ENCODE measurements at regions not wholly inside any gene's neighbourhood (a gene's known extent, or its start where the extent isn't known, plus 50 kb on each side); places are given as distances from the start of the nearest gene placed in this dataset.

- TF ChIP-seq CTCF (IDR thresholded peaks at IDR 0.05), result no peak
- no peak for TF ChIP-seq POLR2A (IDR thresholded peaks at IDR 0.05)
These were observed 55.0 kb downstream of the RPL37A start for GRCh38 chr2:216553482-216554240.

Data from uterus (tissue), 2 donors.